Keratinocyte (primary cell): ENCODE measurements at regions not wholly inside any gene's neighbourhood (a gene's known extent, or its start where the extent isn't known, plus 50 kb on each side); places are given as distances from the start of the nearest gene placed in this dataset.

ENCODE experiments used
- DNase-seq: peaks from one replicate; pipeline ENCODE4 v3.0.0-alpha.2; 2011; ENCODE audit warnings: low read depth, missing footprints, low spot score
- FAIRE-seq: peaks from 2 replicates; lab custom pipeline; 2011; peaks lifted over from hg19 to GRCh38; lab: Jason Lieb, UNC
- H2AFZ ChIP-seq: 2 replicates; pipeline ENCODE4 v1.6.0; 2012; ENCODE audit warnings: low read length, control low read depth, inconsistent platforms; ENCODE audit not compliant: control insufficient read depth
- H3K27ac ChIP-seq: 2 replicates; pipeline ENCODE4 v1.5.1; 2011; ENCODE audit warnings: low read length; ENCODE audit not compliant: control insufficient read depth, insufficient read depth
- H3K27me3 ChIP-seq: 3 replicates; pipeline ENCODE4 v1.6.0; 2011; ENCODE audit warnings: low read length; ENCODE audit not compliant: control insufficient read depth, insufficient read depth; ENCODE audit errors: extremely low read depth
- H3K36me3 ChIP-seq, 2 experiments: 2 replicates in 1 of 2; 3 replicates in 1 of 2; pipeline ENCODE4 v1.5.1; 2011; ENCODE audit warnings: low read length in 2 of 2, mild to moderate bottlenecking in 1 of 2; ENCODE audit not compliant: control insufficient read depth in 2 of 2, insufficient read depth in 2 of 2; ENCODE audit errors: extremely low read depth in 1 of 2
- H3K4me1 ChIP-seq: 3 replicates; pipeline ENCODE4 v1.5.1; 2011; ENCODE audit warnings: low read length; ENCODE audit not compliant: control insufficient read depth, insufficient read depth; ENCODE audit errors: extremely low read depth
- H3K4me2 ChIP-seq: 3 replicates; pipeline ENCODE4 v1.6.0; 2011; ENCODE audit warnings: low read depth, low read length; ENCODE audit not compliant: control insufficient read depth, insufficient read depth; ENCODE audit errors: extremely low read depth
- H3K4me3 ChIP-seq, 3 experiments: fragments of 200-600 bp in 1 of 3; sonication (generic) in 1 of 3; 2 replicates in 2 of 3; 3 replicates in 1 of 3; pipeline ENCODE4 v1.5.1; 2011 to 2016; ENCODE audit warnings: low read length in 3 of 3, mild to moderate bottlenecking in 3 of 3, control low read depth in 2 of 3, inconsistent platforms in 1 of 3, low read depth in 1 of 3, mixed read lengths in 1 of 3, mixed run types in 1 of 3, moderate library complexity in 1 of 3; ENCODE audit not compliant: control insufficient read depth in 2 of 3, insufficient read depth in 2 of 3; ENCODE audit errors: extremely low read depth in 1 of 3
- H3K79me2 ChIP-seq: 2 replicates; pipeline ENCODE4 v1.6.0; 2012; ENCODE audit warnings: low read length; ENCODE audit not compliant: control insufficient read depth, insufficient read depth
- H3K9ac ChIP-seq: 3 replicates; pipeline ENCODE4 v1.6.0; 2011; ENCODE audit warnings: low read length; ENCODE audit not compliant: control insufficient read depth, insufficient read depth; ENCODE audit errors: extremely low read depth
- H3K9me1 ChIP-seq: 3 replicates; pipeline ENCODE4 v1.6.0; 2011; ENCODE audit warnings: low read length; ENCODE audit not compliant: control insufficient read depth, insufficient read depth; ENCODE audit errors: extremely low read depth
- H3K9me3 ChIP-seq: 2 replicates; pipeline ENCODE4 v1.5.1; 2012; ENCODE audit warnings: low read depth, low read length; ENCODE audit not compliant: control insufficient read depth
- H4K20me1 ChIP-seq: 3 replicates; pipeline ENCODE4 v1.6.0; 2011; ENCODE audit warnings: low read length; ENCODE audit not compliant: control insufficient read depth, insufficient read depth; ENCODE audit errors: extremely low read depth
- CTCF ChIP-seq, 3 experiments: IDR thresholded peaks in 1 of 3; conservative IDR thresholded peaks in 1 of 3; optimal IDR thresholded peaks in 1 of 3; 2 replicates in 2 of 3; 3 replicates in 1 of 3; pipeline versions ENCODE3 to v1.5.1; 2011; ENCODE audit warnings: low read length in 3 of 3, mild to moderate bottlenecking in 3 of 3, moderate library complexity in 2 of 3, control low read depth in 1 of 3, inconsistent platforms in 1 of 3; ENCODE audit not compliant: insufficient read depth in 2 of 3; ENCODE audit errors: extremely low read depth in 1 of 3
- EZH2 ChIP-seq: IDR thresholded peaks from one replicate; pipeline ENCODE4 v1.6.1; 2012; ENCODE audit warnings: inconsistent platforms, mild to moderate bottlenecking, low read length, moderate library complexity
- dilution Hi-C: fragments of 300-500 bp; cut with MboI; formaldehyde crosslinking; loops from one replicate; pipeline ENCODE4 v1.7.0; 2020; ENCODE audit warnings: low sequenced_read_pairs; ENCODE audit not compliant: extremely low pct_ligation_motif_present

- H3K9me1 ChIP-seq, result no peaks in the 10 kb centered on the region
- dilution Hi-C loops, result no loop called here
- DNase-seq (no peak), FAIRE-seq (no peak)
- H3K4me1 ChIP-seq, result no peaks in the 10 kb centered on the region
- H3K27me3 ChIP-seq, result no peaks in the 10 kb centered on the region
- H3K9me3 ChIP-seq, result no peaks in the 10 kb centered on the region
- no peak overlapping the region for H3K27ac ChIP-seq
- H3K4me2 ChIP-seq, result no peak overlapping the region
- H4K20me1 ChIP-seq, result no peaks in the 10 kb centered on the region
- no peak overlapping the region for H3K4me3 ChIP-seq
- H3K79me2 ChIP-seq, result no peaks in the 10 kb centered on the region
- no peak for TF ChIP-seq EZH2
- TF ChIP-seq CTCF (optimal IDR thresholded peaks at IDR 0.05 in 1 of 3, IDR thresholded peaks at IDR 0.05 in 1 of 3, conservative IDR thresholded peaks at IDR 0.05 in 1 of 3; ENCODE audit: extremely low read depth in 1 of 3, insufficient read depth in 2 of 3, low read length in 3 of 3), result no peak
- no peak overlapping the region for H2AFZ ChIP-seq
- no peak overlapping the region for H3K9ac ChIP-seq
- no peaks in the 10 kb centered on the region for H3K36me3 ChIP-seq
These were observed 1055.3 kb upstream of the SPRY2 start for GRCh38 chr13:81396192-81396591.

GRCh38 chr13:81395368-81395767 is 1054.4 kb upstream of the SPRY2 start:
- Histone ChIP-seq H3K36me3 (no peaks in the 10 kb centered on the region), H3K4me2 (peak overlapping the region; percentile 0), H4K20me1 (no peaks in the 10 kb centered on the region), H3K79me2 (no peaks in the 10 kb centered on the region), H2AFZ (peak overlapping the region; percentile 19), H3K9me3 (no peaks in the 10 kb centered on the region), H3K27ac (no peak overlapping the region), H3K4me1 (no peaks in the 10 kb centered on the region), H3K9ac (no peak overlapping the region), H3K9me1 (no peaks in the 10 kb centered on the region), H3K27me3 (no peaks in the 10 kb centered on the region), H3K4me3 (no peak overlapping the region)
- FAIRE-seq (peak; percentile 62), DNase-seq (no peak)
- TF ChIP-seq EZH2, result no peak
- TF ChIP-seq CTCF (optimal IDR thresholded peaks at IDR 0.05 in 1 of 3, IDR thresholded peaks at IDR 0.05 in 1 of 3, conservative IDR thresholded peaks at IDR 0.05 in 1 of 3; ENCODE audit: extremely low read depth in 1 of 3, insufficient read depth in 2 of 3, low read length in 3 of 3), result no peak
- dilution Hi-C loops, result no loop called here
